NCI-H748 treated with DMSO at 0.1 percent for 48 hours (cell line): ENCODE measurements at regions not wholly inside any gene's neighbourhood (a gene's known extent, or its start where the extent isn't known, plus 50 kb on each side); places are given as distances from the start of the nearest gene placed in this dataset.

Experiments used
- DNase-seq: peaks from one replicate; lab custom pipeline; 2025; lab: John Stamatoyannopoulos, UW

DNA sequence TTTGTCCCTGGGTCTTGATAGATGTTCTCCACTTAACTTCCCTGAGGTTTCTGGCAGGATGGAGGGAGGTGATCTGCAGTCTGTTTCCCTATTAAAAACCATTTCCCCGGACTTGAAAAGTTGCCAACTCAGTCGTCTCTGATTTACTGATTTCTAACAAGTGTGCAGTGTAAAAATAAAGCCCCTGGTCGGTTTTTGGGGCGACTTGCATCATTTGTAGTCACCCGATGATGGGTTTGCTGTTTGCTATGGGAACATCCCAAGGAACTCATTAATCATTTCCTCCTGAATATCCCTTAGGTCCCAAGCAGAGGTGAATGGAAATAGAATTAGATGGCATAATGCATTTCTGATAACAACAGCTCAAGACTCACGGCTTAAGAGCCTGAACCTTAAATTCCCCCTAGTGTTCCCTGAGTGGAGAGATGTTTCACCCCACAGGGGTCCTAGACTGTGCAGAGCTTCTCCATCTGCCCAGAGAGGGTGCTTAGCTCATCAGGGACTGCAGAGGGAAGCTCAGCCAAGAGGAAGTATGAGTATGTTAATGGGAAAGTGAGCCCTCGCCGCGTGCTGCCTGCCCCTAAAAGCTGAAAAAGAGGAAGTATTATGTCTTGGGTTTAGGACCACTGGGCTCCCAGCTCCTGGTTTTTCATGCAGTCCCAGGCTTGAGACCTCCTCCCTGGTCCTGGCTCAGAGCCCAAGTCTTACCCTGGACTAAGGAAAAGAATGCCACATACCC lies 115.1 kb upstream of the DAP start:
- no peak for DNase-seq

DNA sequence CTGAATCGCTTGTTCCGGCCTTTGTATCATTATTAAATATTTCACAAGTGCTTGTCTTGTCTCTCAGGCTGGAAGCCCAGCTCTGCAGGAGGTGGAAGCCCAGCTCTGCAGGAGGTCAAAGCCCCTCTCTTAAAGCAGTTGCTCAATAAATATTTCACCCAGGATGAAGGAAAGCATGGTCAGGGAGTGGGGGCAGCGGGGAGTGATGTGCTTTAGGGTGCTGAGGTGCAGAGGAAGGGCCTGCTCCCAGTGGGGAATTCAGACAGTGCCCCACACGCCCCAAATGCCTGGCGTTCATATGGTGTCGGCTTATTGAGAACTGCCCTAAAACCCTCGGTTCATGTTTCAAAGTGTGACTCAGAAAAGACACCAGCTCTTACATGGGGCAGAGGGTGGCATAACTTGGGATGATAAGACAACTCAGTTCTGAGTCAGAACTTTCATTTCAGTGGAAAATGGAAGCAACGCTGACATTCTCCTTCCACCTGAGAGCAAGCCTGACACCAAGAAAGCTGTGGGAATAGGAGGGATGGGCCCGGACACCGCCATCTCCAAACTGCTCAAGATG lies 114.3 kb upstream of the DAP start:
- no peak for DNase-seq

DNA sequence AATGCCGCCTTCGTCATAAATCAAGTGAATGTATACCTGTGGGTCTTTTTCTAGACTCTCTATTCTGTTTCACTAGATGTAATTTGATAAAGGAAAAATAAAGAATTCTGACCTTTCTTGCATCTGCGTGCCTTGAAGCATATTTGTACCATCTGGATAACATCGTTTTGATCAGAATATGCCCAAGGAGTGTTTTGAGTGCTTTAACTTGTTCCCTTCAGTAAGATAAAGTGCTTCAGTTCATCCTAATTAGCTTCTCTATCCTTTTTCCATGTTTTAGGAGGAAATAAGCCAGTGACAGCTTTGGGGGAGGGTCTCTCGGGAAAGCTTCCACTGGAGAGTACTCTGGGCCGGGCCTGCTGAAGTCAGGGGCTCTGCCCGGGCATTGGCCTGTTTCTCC lies 113.5 kb upstream of the DAP start:
- no peak for DNase-seq

DNA sequence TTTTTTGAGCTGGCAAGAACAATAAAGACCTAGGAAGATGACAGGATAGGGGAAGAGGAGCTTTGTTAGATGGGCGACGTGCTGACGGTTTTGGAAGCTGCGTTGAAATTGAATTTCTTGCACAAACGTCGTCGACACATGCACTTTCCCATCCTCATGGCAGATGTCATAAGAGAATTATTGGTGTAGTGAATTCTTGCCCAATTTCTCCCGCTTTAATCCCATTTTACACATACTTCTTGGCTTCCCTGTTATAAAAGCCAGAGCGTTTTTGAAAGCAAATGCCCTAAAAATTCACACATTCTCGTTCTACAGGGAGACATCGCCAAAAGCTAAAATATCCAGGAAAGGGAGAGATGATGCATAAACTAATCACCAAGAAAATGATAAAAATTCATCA lies 109.8 kb upstream of the DAP start:
- no peak for DNase-seq

DNA sequence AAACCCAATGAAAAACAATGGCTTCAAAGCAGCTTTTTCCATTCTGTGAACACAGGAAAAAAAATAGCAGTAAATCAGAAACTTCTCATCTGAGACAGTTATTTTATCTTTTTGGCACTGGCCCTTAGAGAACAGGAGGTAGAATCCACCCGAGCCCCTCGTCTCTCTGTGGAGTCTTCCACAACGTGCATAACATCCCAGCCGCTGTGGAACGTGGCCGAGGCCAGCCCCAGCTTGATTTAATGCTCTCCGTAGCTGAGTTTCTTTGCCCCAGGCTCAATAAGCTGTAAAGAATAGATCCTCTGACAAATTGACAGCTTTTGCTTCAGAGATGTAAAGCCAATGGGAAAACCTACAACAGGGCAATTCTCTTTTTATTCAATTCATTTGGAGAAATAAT lies 107.9 kb upstream of the DAP start:
- no peak for DNase-seq

DNA sequence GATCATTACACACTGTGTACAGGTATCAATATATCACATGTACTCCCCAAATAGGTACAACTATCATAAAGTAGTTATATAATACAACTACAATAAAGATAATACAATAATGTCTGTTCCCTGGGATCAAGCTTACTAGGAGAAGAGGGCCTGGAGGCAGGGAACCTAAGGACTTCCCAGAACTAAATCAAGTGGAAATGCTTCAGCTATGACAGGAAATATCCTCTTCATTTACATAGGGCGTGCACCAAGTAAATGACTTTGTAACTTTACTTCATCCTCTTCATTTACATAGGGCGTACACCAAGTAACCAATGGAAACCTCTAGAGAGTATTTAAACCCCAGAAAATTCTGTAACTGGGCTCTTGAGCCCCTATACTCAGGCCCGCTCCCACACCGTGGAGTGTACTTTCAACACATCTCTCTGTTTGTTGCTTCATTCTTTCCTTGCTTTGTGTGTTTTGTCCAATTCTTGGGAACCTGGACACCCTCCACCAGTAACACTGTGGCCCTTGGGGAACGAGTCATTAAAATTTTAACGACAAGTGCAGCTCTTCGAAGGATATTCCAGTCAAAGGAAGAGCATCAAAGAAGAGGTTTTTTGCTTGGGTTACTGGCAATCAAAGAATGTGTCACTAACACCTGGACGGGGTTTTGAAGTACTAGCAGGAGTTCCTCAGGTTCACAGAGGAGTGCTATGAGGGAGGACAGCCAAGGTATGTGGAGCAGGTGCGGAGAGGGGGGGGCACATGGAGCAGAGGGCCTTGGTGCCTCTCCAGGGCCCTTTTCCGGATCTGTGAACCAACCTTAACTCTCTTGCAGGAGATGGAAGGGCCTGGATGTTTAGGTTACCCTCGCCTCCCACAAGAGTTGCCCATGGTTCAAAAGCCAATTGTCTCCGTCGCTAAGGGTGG lies 106.6 kb upstream of the DAP start:
- no peak for DNase-seq

DNA sequence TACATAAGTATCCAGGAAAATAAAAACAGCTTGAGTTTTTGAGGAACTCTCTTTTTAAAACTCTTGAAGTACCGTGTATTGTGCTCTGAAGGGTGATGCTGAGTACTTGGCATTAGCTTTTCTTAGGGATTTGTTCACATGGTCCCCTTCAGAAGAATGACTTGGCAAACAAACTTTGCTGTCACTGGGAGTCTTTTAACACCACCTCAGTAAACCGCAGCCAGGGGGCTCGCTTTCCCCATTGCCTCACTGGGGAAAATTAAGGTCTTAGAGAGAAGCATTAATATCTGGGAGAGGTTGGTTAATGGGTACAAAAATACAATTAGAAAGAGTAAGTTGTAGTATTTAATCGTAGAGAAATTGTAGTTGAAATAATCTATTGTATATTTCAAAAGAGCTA lies 105.9 kb upstream of the DAP start:
- peak; percentile 33 for DNase-seq

DNA sequence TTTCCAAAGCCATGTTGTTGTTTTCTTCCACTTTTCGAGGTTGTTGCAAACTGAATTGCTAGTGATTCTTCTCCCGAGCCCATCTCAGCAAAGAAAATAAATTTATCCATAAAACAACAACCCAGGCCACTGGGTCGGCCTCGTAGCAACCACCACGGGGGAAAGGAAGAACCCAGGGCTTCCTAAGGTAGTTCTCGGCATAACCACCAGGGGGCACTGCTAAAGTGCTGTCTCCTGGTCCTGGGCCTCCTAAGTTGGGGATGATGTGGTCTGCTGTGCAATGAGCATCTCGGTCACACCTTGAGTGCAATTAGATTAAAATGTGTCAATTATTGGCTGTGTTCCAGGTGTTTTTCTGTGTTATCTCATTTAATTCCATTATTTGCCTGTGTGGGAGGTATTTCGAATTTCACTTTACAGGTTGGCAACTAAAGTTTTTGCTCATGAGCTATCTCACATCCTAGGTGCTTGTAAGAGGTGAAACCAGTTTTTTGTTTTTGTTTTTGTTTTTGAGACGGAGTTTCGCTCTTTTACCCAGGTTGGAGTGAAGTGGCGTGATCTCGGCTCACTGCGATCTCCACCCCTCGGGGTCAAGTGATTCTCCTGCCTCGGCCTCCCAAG lies 102.8 kb upstream of the DAP start:
- peak; percentile 84 for DNase-seq

DNA sequence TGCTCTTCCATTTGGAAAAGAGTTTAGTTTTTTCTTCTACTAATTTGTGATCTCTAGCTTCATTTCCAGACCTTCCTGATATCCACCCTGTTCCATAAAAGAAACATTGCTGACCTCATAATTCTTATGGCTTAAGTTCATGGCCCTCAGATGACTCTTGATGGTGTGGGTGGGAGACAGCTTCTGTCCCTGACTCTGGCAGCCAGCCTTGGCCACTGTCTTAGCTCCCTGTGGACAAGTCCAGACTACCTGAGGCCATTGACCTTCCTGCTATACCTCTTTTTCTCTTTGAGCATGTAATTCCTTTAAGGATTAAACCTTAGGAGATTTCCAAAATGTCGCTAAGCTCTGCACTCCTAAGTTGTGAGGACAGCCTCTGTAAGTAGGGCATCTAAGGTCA lies 101.1 kb upstream of the DAP start:
- DNase-seq = no peak

DNA sequence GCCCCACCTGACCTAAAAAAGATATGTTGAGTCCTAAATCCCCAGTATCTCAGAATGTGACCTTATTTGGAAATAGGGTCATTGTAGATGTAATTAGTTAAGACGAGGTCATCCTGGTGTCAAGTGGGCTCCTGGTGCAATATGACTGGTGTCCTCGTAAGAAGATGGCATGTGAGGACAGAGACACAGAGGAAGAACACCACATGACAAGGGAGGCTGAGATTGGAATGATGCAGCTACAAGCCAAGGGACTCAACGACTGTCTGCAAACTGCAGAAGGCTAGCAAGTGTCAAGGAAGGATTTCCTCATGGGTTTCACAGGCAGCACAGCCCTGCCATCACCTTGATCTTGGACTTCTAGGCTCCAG lies 100.4 kb upstream of the DAP start:
- no peak for DNase-seq

DNA sequence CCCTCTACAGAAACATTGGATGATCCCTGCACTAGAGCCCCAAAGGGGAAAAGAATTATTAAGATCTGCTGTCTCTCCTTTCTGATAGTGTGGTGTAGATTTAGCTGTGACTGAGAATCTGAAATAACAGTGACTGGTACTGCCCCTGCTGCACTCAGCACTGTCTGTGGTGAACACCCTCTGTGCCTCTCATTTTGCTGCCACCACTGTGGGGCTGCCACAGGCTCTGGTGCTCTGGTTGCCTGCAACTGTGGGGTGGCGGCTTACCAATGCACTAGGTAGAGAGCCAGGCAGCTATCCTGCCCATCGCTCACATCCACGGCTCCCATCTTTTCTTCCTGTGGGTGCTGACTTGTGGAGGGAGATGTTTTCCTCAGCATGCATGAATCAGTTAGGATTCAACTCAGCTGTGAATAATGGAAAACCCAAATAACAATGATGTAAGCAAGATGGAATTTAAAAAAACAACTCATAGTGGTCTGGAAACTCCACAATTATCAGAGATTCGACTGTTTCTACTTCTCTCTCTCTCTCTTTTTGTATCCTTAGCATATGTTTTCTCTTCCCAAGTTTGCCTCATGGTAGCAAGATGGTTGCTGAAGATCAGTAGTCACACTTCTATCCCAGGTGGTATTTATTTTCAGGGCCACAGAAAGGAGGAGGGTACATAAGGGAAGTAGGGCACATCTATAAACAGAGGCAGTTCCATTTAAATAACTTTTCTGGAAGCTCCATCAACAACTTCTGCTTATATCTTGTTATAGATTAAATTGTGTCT lies 99.8 kb upstream of the DAP start:
- no peak for DNase-seq

DNA sequence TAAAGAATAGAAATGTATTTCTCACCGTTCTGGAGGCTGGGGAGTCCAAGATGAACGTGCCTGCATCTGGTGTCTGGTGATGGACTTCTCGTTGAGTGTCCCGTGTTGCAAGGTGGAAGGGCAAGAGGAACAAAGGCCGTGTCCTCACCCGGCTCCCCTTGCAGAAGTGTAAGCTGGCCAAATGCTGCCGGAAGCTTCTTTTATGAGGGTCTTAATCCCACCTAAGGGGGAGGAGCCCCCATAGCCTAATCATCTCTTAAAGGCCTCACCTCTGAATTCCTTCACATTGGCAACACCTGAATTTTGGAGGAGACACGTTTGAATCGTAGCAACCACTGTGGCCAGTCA lies 99.1 kb upstream of the DAP start:
- no peak for DNase-seq

DNA sequence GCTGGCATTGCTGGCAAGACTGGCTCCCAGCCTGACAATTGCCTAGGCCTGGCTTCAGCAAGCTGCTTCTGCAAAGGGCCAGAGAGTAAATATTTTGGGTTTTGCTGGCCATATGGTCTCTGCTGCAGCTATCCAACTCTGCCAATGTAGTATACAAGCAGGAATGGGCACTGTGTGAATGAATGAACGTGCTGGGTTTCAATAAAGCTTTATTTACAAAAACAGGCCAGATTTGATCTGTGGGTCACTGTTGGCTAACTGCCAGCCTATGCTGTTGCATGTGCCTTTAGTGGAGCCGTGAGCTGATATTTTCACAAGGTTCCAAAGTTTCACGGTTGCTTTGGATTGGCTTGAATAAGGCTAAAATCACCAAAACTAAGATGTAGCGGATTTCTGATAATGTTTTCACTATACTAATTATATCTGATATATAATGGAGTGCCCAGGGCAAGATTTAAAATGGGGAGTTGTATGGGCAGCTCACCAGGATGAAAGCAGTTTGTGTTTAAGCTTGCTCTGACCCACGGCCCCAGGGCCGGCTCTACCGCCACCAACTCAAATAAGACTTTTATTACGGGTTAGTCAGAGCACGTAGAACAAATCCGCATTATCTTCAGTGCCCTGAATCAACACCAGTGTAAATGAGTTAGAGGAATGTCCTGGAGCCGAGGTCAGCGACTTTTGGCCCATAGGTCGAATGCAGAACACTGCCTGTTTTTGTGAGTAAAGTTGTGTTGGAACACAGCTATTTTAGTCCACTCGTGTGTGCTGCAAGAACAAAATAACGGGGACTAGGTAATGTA lies 98.6 kb upstream of the DAP start:
- no peak for DNase-seq

DNA sequence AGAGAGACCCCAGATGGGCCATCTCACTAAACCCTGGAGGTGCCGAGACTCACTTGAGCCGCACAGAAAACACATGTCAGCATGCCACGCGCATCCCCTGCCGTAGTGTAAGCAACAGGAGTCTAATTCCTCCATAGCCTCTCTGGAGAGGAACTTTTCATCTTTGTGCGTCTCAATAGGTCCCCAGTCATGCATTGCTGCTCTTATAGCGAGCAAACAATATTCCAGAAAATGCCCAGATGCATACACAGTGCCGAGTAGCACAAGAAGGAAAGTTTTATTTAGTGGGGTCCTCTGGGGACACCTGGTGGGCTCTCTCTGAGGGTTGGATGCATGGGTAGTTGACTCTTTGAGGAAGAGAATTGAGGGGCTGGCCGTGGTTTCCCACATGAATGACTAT lies 97.9 kb upstream of the DAP start:
- no peak for DNase-seq

DNA sequence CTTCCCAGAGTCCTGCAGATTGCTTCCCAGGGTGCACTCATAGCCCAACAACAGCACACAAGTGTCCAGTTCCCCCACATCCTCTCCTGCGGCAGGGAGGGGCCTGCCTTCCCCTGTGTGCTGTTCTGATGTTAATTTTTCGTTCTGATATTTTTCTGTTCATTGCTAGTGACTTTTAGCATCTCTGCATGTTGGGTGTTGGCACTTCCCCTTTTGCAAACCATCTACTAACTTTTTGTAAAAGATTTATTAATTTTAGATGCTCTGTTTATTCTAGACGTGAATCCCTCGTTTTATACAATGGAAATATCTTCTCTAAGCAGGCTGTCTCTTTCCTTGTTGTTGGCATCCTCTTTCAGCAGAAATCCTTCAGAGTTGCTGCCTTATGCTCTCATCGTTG lies 97.3 kb upstream of the DAP start:
- DNase-seq = no peak

DNA sequence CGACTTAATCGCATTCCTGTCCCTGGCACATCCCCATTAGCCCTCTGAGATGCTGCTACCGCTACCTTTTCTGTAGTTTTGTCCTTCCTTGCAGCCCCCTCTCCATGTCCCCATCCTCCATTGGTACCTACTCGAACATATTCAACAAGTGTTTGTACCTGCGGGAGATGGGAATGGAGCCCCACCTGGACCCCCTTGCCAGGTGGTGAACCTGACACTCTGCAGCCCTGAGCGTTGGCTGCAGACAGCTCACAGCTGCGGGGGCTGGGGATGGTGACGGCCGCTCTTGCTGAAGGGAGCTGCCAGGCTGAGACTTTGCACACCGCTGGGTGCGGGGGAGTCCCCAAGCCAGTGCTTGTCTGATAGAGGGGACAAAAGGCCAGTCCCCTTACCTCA lies 96.3 kb upstream of the DAP start:
- DNase-seq = no peak

DNA sequence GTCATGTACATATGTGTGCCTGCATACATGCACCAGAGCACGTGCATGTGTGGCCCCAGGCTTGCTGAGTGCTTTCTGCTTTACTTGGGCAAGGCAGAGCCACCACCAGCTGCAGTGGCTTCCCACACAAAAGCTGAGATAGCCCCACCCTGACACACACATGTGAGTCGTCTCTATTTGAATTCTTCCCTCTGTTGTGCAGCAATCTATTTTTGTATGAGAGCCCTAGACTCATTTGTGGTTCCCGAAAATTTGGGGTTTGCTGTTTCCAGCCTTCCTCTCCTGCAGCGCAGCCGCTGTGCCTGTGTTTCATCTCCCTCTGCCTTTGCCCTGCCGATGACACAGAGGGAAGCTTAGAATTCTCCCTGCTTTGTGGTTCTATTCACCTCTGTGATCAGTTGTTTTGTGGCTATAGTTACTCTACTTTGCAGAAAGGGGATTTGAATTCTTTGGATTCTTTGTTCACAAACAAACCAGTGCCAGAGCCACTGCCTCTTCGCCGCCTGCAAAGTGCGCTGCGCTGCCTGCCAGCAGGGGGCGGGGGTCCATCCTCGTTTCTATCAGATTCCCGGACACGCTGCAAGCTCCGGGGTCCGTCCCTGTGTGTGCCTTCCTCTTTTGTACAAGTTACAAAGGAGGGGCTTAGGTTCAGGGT lies 95.8 kb upstream of the DAP start:
- no peak for DNase-seq

DNA sequence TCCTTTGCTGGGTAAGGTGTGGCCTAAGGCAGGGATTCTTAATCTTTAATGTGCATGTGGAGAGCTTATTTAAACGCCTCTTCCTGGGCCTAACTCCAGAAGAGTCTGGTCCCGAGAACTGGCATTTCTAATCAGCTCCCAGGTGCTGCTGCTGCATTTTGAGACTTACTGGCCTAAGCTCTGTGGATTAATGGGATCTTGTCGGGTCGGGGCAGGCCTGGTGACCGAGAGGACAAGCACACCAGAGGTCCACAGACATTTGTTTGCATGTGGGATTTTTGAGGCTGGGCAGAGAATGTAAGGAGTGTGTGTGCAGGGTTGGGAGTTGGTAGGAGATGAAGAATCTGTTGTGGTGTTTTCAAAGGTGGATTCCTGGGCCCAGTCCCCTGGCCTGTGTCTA lies 95.0 kb upstream of the DAP start:
- no peak for DNase-seq

DNA sequence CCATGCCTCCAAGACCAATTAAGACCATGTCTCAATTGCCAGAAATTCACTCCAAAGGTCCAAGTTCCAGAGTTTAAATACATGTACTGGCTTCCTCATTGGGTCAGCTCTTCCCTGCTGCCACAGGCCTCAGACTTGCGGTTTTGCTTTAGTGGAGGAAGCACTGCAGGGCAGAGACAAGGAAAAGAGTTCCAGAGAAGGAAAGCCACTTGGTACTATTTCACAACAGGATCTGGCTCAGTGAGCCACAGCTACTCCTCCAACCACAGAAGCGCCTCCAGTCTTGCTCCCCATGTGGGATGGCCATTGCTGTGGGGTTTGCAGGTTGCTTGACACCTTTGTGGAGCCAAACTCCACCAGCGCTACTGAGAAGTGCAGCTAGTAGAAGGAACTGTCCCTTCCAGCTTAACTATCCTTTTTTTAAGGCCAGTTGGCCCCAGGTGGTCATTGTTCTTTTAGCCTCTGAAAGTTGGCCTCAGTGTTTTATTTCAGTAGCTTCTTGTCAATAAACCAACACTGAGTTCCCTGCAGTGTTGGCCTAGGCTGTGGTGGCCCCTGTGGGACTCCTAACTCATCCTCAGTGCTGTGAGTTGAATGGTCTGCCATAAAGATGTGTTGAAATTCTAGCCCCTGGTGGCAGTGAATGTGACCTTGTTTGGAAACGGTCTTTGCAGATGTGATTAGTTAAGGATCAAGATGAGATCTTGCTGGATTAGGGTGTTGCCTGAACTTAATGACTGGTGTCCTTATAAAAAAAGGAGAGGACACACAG lies 93.7 kb upstream of the DAP start:
- DNase-seq = no peak

DNA sequence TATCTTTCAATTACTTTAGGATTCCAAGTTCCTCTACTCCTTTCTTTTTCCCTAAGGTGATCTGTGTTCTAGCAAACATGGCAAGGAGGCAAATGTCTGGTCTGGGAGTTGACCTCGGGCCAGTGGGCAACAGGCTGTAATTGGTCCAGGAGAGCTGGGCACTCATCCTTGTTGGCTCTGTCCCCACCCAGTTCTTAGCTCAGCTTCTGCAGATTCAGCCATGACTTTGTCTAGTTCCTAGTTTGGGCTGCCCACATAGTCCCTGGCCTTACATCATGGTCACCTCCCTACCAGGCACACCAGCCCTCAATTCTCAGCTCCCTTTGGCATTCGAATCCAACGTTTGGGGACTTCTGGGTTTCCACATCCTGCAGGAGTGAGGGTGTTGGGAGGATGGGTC lies 92.1 kb upstream of the DAP start:
- no peak for DNase-seq
